ENCODE measurements at regions not wholly inside any gene's neighbourhood (a gene's known extent, or its start where the extent isn't known, plus 50 kb on each side); places are given as distances from the start of the nearest gene placed in this dataset.

- TF ChIP-seq CTCF (conservative IDR thresholded peaks at IDR 0.05; ENCODE audit: low read length) = no peak
- no peak for TF ChIP-seq EZH2phosphoT487 (IDR thresholded peaks at IDR 0.05; ENCODE audit: borderline replicate concordance)
Measured at GRCh38 chr1:157252473-157252872, 114.3 kb upstream of the ETV3 start.

Measured in Loucy (cell line).